PC-9 (cell line): ENCODE measurements at regions not wholly inside any gene's neighbourhood (a gene's known extent, or its start where the extent isn't known, plus 50 kb on each side); places are given as distances from the start of the nearest gene placed in this dataset.

Experiments
- BruUV-seq: library from RNA; stranded (reverse); fragments of 400-500 nt; replicated peaks from 2 replicates; lab custom pipeline; 2021; lab: Mats Ljungman, UMichigan
- CTCF ChIA-PET: fragments of 300-600 bp; sonication (Branson Sonifier 250); formaldehyde crosslinking; loops from one replicate; lab custom pipeline; 2022; ENCODE audit warnings: antibody characterized with exemption; lab: Charles Lee
- POLR2A ChIA-PET: fragments of 300-600 bp; sonication (Branson Sonifier 250); formaldehyde crosslinking; loops from one replicate; lab custom pipeline; 2022; ENCODE audit warnings: antibody characterized with exemption; ENCODE audit not compliant: unreplicated experiment; lab: Charles Lee
- DNase-seq, 2 experiments: peaks; one replicate each; pipeline versions ENCODE4 v3.0.0 to v3.0.0-alpha.2; 2015 to 2022; ENCODE audit warnings: mixed read lengths in 1 of 2
- H2AFZ ChIP-seq: fragments of 200-600 bp; sonication (generic); 2 replicates; pipeline ENCODE4 v1.8.1; 2017; ENCODE audit warnings: antibody characterized with exemption
- H3F3A ChIP-seq: fragments of 200-600 bp; sonication (generic); 2 replicates; pipeline ENCODE4 v1.8.1; 2017; ENCODE audit warnings: antibody characterized with exemption, mild to moderate bottlenecking, low read depth; ENCODE audit not compliant: insufficient read depth
- H3K27ac ChIP-seq: fragments of 200-600 bp; sonication (generic); 2 replicates; pipeline ENCODE4 v1.6.1; 2016; ENCODE audit warnings: mixed run types
- H3K27me3 ChIP-seq: fragments of 200-600 bp; sonication (generic); 2 replicates; pipeline ENCODE4 v1.6.1; 2016; ENCODE audit warnings: low read depth, mixed run types; ENCODE audit not compliant: insufficient read depth
- H3K36me3 ChIP-seq: fragments of 200-600 bp; sonication (generic); 2 replicates; pipeline ENCODE4 v1.6.1; 2016; ENCODE audit warnings: low read depth, mixed run types
- H3K4me1 ChIP-seq: fragments of 200-600 bp; sonication (generic); replicated peaks from 2 replicates; pipeline ENCODE4 v1.6.1; 2016; ENCODE audit warnings: mixed run types; ENCODE audit not compliant: insufficient read depth
- H3K4me2 ChIP-seq: fragments of 200-600 bp; sonication (generic); 2 replicates; pipeline ENCODE4 v1.6.1; 2017; ENCODE audit warnings: mixed run types
- H3K4me3 ChIP-seq: fragments of 200-600 bp; sonication (generic); 2 replicates; pipeline ENCODE4 v1.6.1; 2016; ENCODE audit warnings: mixed run types
- H3K79me2 ChIP-seq: fragments of 200-600 bp; sonication (generic); 2 replicates; pipeline ENCODE4 v1.6.1; 2017; ENCODE audit warnings: low read depth, mixed run types
- H3K9me2 ChIP-seq: fragments of 200-600 bp; sonication (generic); 2 replicates; pipeline ENCODE4 v1.8.1; 2017; ENCODE audit warnings: mild to moderate bottlenecking; ENCODE audit not compliant: insufficient read depth
- H3K9me3 ChIP-seq: fragments of 200-600 bp; sonication (generic); 2 replicates; pipeline ENCODE4 v1.8.1; 2016; ENCODE audit warnings: low read depth; ENCODE audit not compliant: insufficient read depth
- H4K20me1 ChIP-seq: fragments of 200-600 bp; sonication (generic); 2 replicates; pipeline ENCODE4 v1.8.1; 2017; ENCODE audit not compliant: insufficient read depth
- CTCF ChIP-seq: fragments of 200-600 bp; sonication (generic); conservative IDR thresholded peaks from 2 replicates; pipeline ENCODE4 v1.6.1; 2017; ENCODE audit warnings: mixed run types, antibody characterized with exemption, mild to moderate bottlenecking, moderate library complexity
- EZH2 ChIP-seq: fragments of 200-600 bp; sonication (generic); IDR thresholded peaks from 2 replicates; pipeline ENCODE4 v1.8.0; 2017; ENCODE audit warnings: antibody characterized with exemption, low read depth
- intact Hi-C: fragments of 100-400 bp; cut with micrococcal nuclease; formaldehyde crosslinking; loops from one replicate; pipeline ENCODE4 v1.10.0; 2022; ENCODE audit not compliant: unreplicated experiment

GRCh38 chr2:67487993-67488392 is 90.9 kb downstream of the ETAA1 start:
- Histone ChIP-seq H4K20me1 (no peaks in the 10 kb centered on the region), H3K4me1 (no peaks in the 10 kb centered on the region), H3K4me3 (no peak overlapping the region), H3K27ac (no peak overlapping the region), H3K9me3 (no peaks in the 10 kb centered on the region), H3K36me3 (no peaks in the 10 kb centered on the region), H3K79me2 (no peaks in the 10 kb centered on the region), H3F3A (no peaks in the 10 kb centered on the region), H3K9me2 (peaks cover 4% of the 10 kb centered on the region; the same call in 1 of the 2 replicates), H3K4me2 (no peak overlapping the region), H3K27me3 (no peaks in the 10 kb centered on the region), H2AFZ (no peak overlapping the region)
- ChIA-PET CTCF (no interaction called here), POLR2A (no interaction called here)
- DNase-seq: no peak
- TF ChIP-seq CTCF (no peak), EZH2 (no peak)
- BruUV-seq: no TSS peak
- intact Hi-C loops: no loop called here

- H3K36me3 ChIP-seq: no peaks in the 10 kb centered on the region
- CTCF ChIA-PET: no interaction called here
Measured at GRCh38 chr2:67489396-67489795, 92.3 kb downstream of the ETAA1 start.

GRCh38 chr2:67498931-67499330 is 101.8 kb downstream of the ETAA1 start:
- no TSS peak for BruUV-seq
- CTCF ChIA-PET: no interaction called here

More at GRCh38 chr2:67489396-67489795, 92.3 kb downstream of the ETAA1 start:
- DNase-seq: no peak
- no peak overlapping the region for H2AFZ ChIP-seq
- intact Hi-C loops: no loop called here
- H3K4me2 ChIP-seq: no peak overlapping the region
- no peaks in the 10 kb centered on the region for H3K9me2 ChIP-seq
- BruUV-seq: no TSS peak
- POLR2A ChIA-PET: no interaction called here
- H3K79me2 ChIP-seq: no peaks in the 10 kb centered on the region
- H3K27me3 ChIP-seq: no peaks in the 10 kb centered on the region
- no peak overlapping the region for H3K4me3 ChIP-seq
- no peaks in the 10 kb centered on the region for H3F3A ChIP-seq
- no peaks in the 10 kb centered on the region for H4K20me1 ChIP-seq
- H3K4me1 ChIP-seq: no peaks in the 10 kb centered on the region
- H3K9me3 ChIP-seq: no peaks in the 10 kb centered on the region
- H3K27ac ChIP-seq: no peak overlapping the region
- TF ChIP-seq EZH2: no peak

More at GRCh38 chr2:67498931-67499330, 101.8 kb downstream of the ETAA1 start:
- H2AFZ ChIP-seq: no peak overlapping the region
- H4K20me1 ChIP-seq: no peaks in the 10 kb centered on the region
- H3K4me3 ChIP-seq: no peak overlapping the region
- no peaks in the 10 kb centered on the region for H3K9me3 ChIP-seq
- intact Hi-C loops: no loop called here
- H3K27ac ChIP-seq: no peak overlapping the region
- no peak for DNase-seq
- no peaks in the 10 kb centered on the region for H3K27me3 ChIP-seq
- no peaks in the 10 kb centered on the region for H3K79me2 ChIP-seq
- TF ChIP-seq CTCF (no peak), EZH2 (no peak)
- no peaks in the 10 kb centered on the region for H3F3A ChIP-seq
- no peak overlapping the region for H3K4me2 ChIP-seq
- no peaks in the 10 kb centered on the region for H3K4me1 ChIP-seq
- H3K36me3 ChIP-seq: no peaks in the 10 kb centered on the region
- no peaks in the 10 kb centered on the region for H3K9me2 ChIP-seq
- POLR2A ChIA-PET: no interaction called here
